ENCODE measurements at regions not wholly inside any gene's neighbourhood (a gene's known extent, or its start where the extent isn't known, plus 50 kb on each side); places are given as distances from the start of the nearest gene placed in this dataset.
A peak's percentile ranks its signal among the peaks of the same experiment; 100 is the strongest.

GRCh38 chr1:193569096-193569982 lies 382.9 kb upstream of the B3GALT2 start:
- DNase-seq (ENCODE audit: low read depth in 2 of 2): no peak

GRCh38 chr1:193568512-193568911 lies 382.1 kb upstream of the B3GALT2 start:
- DNase-seq (ENCODE audit: low read depth in 2 of 2): no peak

GRCh38 chr1:193567937-193568336 lies 381.5 kb upstream of the B3GALT2 start:
- DNase-seq (ENCODE audit: low read depth in 2 of 2): no peak

GRCh38 chr1:193566735-193567134 lies 380.3 kb upstream of the B3GALT2 start:
- DNase-seq (ENCODE audit: low read depth in 2 of 2): no peak

GRCh38 chr1:193565971-193566577 lies 379.7 kb upstream of the B3GALT2 start:
- no peak for DNase-seq (ENCODE audit: low read depth in 2 of 2)

GRCh38 chr1:193562121-193562520 lies 375.7 kb upstream of the B3GALT2 start:
- no peak for DNase-seq (ENCODE audit: low read depth in 2 of 2)

- DNase-seq (ENCODE audit: low read depth in 2 of 2): peak; percentile 8 to 94
Measured at GRCh38 chr1:193558491-193559028, 372.1 kb upstream of the B3GALT2 start.

DNA sequence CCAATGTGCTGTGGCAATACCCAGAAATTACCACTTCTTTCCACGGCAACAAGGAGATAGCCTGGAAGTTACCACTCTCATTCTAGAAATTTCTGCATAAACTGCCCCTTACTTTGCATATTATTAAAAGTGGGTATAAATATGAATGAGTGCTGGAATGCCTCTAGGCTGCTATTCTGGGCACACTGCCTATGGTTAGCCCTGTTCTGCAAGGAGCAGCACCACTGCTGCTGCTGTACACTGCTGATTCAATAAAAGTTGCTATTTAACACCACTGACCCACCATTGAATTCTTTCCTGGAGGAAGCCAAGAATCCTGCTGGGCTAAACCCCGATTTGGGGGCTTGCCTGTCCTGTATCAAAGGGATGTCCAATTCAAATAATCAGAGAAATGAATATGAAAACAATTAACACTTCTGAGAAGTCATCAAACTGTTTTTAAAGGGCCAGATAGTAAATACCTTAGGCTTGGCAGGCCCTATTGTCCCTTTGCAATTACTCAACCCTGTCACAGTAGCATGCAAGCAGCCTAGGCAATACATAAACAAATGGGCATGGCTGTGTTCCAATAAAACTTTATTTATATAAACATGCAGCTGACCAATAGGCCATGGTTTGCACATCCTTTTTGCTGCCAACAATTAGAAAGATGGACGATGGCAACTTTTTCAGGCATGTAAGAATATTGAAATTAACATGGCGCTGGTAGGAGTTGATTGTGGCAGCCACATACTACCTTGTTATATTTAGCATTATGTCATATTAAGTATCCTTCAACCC lies 369.4 kb upstream of the B3GALT2 start:
- no peak for DNase-seq (ENCODE audit: low read depth in 2 of 2)

- DNase-seq (ENCODE audit: low read depth in 2 of 2): no peak
Measured at GRCh38 chr1:193553564-193553963, 367.2 kb upstream of the B3GALT2 start.

DNA sequence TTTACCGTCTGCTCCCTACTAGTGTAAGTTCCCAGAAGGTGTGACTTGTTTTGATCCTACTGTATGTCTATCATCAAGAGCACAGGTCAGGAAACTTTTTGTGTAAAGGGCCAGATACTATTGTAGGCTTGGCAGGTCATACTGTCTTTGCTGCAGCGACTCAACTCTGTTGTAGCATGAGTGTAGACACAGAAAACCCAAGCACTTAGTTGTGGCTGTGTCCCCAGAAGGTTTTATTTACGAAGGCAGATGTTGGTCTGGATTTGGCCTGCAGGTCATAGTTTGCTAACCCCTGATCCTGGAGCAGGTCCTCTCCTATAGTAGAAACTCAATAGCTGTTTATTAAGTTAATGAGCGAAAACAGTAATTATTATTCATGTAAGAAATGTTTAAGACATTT lies 365.9 kb upstream of the B3GALT2 start:
- no peak for DNase-seq (ENCODE audit: low read depth in 2 of 2)

GRCh38 chr1:193549081-193549480 lies 362.7 kb upstream of the B3GALT2 start:
- no peak for DNase-seq (ENCODE audit: low read depth in 2 of 2)

GRCh38 chr1:193545171-193545570 lies 358.8 kb upstream of the B3GALT2 start:
- no peak for DNase-seq (ENCODE audit: low read depth in 2 of 2)

DNA sequence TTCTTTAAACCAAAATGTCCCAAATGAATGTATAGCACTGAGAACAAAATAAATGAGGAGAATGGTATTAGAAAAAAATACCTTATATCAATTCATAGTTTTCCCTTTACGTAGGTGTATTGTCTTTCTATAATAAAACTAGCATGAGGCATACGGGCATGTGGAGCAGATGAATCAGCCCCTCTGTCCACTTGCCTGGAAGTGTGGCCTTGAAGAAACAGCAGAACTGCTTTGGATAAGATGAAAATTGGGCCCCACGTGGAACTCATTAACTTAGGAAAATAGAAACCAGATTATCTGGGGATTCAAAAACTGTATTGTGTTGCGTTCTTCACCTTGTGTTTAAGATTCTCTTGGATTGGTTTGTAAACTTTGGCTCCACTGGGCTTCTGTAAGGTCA lies 356.8 kb upstream of the B3GALT2 start:
- DNase-seq (ENCODE audit: low read depth in 2 of 2): no peak

- no peak for DNase-seq (ENCODE audit: low read depth in 2 of 2)
Measured at GRCh38 chr1:193542690-193543089, 356.3 kb upstream of the B3GALT2 start.

- DNase-seq (ENCODE audit: low read depth in 2 of 2): no peak
Measured at GRCh38 chr1:193540511-193540910, 354.1 kb upstream of the B3GALT2 start.

DNA sequence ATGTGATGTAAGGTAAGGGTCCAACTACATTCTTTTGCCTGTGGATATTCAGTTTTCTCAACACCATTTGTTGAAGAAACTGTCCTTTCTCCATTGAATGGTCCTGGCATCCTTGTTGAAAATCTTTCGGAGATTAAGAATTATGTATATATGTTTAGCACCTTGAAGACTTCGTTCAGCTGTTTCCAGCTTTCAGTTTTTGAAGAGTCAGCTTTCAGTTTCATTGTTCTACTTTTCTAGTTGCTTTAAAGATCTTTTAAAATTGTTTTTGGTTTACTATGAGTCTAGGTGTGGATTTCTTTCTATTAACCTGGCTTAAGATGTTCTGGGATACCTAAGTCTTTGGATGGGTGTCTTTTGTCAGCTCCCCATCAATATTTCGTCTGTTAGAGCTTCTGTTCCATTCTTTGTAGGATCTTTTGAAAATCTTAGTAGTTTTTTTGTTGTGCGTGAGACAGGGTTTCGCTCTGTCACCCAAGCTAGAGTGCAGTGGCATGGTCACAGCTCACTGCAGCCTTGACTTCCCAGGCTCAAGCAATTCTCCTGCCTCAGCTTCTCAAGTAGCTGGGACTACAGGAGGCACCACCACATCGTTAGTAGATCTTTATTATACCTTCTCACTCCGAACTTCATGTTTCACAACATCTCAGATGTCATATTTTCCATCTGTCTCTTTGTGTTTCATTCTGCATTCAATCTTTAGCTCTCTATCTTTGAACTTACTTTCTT lies 353.5 kb upstream of the B3GALT2 start:
- DNase-seq (ENCODE audit: low read depth in 2 of 2): no peak

GRCh38 chr1:193538680-193539079 lies 352.3 kb upstream of the B3GALT2 start:
- DNase-seq (ENCODE audit: low read depth in 2 of 2): no peak

- no peak for DNase-seq (ENCODE audit: low read depth in 2 of 2)
Measured at GRCh38 chr1:193538003-193538354, 351.6 kb upstream of the B3GALT2 start.

DNA sequence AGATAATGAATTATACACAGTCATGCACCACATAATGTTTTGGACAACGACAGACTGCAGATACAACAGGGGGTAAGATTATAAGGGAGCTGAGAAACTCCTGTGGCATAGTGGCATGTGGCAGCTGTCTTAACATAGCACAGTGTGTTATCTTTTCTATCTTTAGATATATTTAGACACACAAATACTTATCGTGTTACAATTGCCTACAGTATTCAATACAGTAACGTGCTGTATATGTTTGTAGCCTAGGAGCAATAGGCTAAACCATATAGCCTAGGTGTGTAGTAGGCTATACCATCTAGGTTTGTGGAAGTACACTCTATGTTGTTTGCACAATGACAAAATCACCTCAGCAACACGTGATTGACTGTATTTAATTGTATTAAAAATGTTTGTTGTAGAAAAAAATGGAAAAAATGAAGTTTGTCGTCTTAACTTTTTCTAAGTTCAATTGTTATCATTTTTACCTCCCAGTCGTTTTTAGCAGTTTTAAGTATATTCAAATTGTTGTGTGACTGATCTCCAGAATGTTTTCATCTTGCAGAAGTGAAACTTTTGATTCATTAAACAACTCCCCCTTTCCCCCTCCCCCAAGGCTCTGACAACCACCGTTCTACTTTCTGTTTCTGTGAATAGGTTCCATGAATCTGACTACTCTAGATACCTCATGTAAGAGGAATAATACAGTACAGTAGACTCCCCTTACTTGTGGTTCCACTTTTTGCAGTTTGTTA lies 351.0 kb upstream of the B3GALT2 start:
- no peak for DNase-seq (ENCODE audit: low read depth in 2 of 2)

- no peak for DNase-seq (ENCODE audit: low read depth in 2 of 2)
Measured at GRCh38 chr1:193533853-193534252, 347.4 kb upstream of the B3GALT2 start.
